ENCODE measurements at regions not wholly inside any gene's neighbourhood (a gene's known extent, or its start where the extent isn't known, plus 50 kb on each side); places are given as distances from the start of the nearest gene placed in this dataset.

- DNase-seq (ENCODE audit: low read depth in 2 of 2), result no peak
Observed at GRCh38 chr4:14695095-14695845, 307.0 kb upstream of the CPEB2 start.

GRCh38 chr4:14700083-14700482 lies 302.2 kb upstream of the CPEB2 start:
- DNase-seq (ENCODE audit: low read depth in 2 of 2), result no peak

GRCh38 chr4:14700544-14700943 lies 301.7 kb upstream of the CPEB2 start:
- no peak for DNase-seq (ENCODE audit: low read depth in 2 of 2)

DNA sequence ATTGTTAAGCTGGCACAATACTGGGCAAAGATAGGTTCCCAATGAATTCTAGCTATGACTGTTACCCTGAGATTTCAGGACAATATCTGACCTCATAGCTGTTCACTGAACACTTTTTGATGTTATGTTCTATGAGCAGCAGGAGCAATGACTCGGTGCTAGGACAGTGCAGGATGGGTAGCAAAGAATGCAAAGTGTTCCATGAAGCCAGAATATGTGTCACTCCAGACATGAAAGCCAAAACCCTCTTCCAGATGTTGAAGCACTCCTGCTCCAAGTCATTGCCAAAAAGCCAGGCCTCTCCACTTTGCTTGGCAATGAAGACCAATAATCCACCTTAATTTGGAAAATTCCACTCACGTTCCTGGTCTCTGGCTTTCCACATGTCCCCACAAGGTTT lies 300.9 kb upstream of the CPEB2 start:
- DNase-seq (ENCODE audit: low read depth in 2 of 2), result no peak

GRCh38 chr4:14701896-14702295 lies 300.4 kb upstream of the CPEB2 start:
- no peak for DNase-seq (ENCODE audit: low read depth in 2 of 2)

DNA sequence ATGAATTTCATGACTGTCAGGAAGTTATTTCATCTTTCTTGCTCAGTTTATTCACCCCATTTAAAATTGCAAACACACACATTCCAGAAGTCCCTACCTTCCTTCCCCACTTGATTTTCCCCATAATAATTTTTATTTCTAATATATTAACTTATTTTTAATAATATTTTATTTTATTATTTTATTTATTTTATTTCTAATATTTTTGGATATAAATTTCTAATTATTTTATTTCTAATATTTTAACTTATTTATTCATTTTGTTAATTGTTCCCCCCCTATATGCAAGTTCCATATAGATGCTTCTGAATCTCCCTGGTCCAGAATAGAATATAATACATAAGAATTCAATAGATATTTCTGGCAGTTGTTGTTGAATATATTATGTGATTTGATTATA lies 293.7 kb upstream of the CPEB2 start:
- no peak for DNase-seq (ENCODE audit: low read depth in 2 of 2)

DNA sequence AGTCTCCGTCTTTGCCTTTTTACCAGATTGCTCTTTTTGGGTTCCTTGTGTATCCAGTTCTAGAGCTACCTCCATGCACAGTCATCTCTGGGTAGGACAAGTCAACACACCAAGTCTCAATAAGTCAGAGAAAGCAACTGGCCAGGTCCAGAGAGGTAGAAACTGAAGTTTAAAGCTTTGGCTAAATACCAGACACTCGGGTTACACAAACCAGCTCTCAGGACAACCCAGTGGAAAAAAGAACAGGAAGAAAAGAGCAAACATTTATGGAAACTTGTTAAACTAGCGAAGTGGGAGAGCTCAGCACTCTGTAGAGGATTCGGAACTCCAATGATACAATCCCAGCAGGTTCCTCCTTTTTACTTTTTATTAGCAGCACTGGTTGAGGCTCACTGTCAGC lies 291.0 kb upstream of the CPEB2 start:
- DNase-seq (ENCODE audit: low read depth in 2 of 2), result no peak

DNA sequence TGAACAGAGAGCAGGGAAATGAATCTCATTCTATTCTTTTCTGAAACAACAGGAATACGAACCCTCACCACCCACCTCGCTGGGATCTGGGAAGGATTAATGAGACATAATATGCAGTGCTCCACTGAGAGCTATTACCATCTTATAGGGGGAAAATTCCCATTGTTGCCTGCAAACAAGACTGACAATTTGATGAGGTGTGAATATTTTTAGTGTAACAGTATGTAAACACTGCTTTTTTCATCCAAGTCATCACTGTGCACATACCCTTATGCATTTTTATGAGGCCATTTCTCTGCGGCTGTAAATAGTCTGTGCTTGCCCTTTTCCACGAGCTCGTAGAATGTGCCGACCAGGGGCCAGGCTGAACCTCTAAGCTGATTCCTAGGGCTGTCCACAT lies 285.6 kb upstream of the CPEB2 start:
- no peak for DNase-seq (ENCODE audit: low read depth in 2 of 2)

DNA sequence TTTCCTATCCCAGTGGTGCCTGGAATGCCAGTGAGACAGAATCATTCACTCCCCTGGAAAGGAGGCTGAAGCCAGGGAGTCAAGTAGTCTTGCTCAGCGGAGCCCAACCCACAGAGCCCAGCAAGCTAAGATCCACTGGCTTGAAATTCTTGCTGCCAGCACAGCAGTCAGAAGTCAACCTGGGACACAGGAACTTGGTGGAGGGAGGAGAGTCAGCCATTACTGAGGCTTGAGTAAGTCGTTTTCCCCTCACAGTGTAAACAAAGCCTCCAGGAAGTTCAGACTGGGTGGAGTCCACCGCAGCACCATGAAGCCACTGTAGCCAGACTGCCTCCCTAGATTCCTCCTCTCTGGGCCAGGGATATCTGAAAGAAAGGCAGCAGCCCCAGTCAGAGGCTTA lies 283.2 kb upstream of the CPEB2 start:
- no peak for DNase-seq (ENCODE audit: low read depth in 2 of 2)

DNA sequence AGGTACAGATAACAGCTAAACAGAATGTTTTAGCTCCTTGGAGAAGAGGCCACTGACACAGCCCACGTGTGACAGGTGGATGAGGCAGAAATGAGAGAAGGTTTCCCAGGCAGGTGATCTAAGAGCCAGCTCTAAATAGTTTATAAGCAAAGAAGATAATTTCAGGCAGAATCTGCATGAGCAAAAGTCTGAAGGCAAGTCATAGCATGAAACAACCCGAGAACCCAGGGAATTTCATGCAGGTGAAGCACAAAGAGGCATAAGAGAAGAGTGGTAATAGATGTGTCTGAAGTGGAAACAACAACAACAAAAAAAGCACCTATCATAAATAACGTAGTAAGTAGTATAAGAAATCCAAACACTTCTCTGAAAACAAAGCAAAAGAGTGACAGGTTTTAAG lies 275.8 kb upstream of the CPEB2 start:
- DNase-seq (ENCODE audit: low read depth in 2 of 2), result no peak

GRCh38 chr4:14726877-14727361 lies 275.4 kb upstream of the CPEB2 start:
- DNase-seq (ENCODE audit: low read depth in 2 of 2), result no peak

DNA sequence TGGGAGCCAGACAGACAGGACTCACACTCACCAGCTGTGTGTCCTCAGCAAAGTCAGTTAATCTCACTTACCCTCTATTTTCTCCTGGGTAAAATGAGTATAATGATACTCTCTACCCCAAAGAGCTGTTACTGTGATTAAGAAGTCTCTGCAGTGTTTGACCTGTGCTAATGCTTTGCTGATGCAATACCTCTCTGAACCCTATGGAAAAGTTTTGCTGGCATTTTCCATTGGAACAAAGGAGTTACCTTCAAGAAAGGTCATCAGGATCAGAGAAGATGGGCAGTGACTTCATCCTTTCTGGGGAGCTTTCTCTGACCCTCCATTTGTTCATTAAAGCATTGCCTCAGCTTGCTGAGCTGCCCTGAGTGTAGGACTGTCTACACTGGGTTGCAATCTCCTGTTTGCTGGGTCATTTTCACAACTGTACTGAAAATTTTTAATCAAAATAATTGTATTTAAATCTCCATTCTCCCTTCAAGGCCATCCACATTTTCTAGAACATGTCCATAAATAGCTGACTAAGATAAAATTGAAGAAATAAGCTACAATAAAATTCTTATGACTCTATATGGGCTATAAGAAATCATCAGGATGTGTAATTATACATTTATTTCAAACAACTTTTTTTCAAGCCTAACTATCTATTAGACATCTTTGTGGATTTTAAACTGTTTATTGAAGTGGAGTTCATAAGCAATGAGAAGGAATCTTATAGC lies 272.8 kb upstream of the CPEB2 start:
- DNase-seq (ENCODE audit: low read depth in 2 of 2), result no peak

GRCh38 chr4:14742054-14742453 lies 260.2 kb upstream of the CPEB2 start:
- DNase-seq (ENCODE audit: low read depth in 2 of 2), result no peak

DNA sequence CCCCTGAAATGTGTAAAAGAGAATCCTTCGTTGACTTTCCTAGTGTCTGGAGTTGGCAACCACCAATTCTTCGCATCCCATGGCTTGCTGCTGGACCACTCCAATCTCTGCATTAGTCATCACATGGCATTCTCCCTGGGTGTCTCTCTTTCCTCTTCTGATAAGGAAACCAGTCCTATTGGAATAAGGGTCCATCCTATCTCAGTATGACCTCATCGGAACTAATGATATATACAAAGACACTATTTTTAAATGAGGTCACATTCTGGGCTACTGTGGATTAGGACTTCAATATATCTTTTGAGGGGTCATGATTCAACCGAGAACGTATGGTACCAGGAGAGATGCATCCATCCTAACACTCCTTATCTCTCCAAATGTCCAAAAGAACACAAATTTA lies 259.1 kb upstream of the CPEB2 start:
- no peak for DNase-seq (ENCODE audit: low read depth in 2 of 2)

GRCh38 chr4:14743601-14744000 lies 258.7 kb upstream of the CPEB2 start:
- no peak for DNase-seq (ENCODE audit: low read depth in 2 of 2)

- DNase-seq (ENCODE audit: low read depth in 2 of 2), result no peak
Observed at GRCh38 chr4:14744346-14744745, 257.9 kb upstream of the CPEB2 start.

GRCh38 chr4:14749910-14750309 lies 252.4 kb upstream of the CPEB2 start:
- no peak for DNase-seq (ENCODE audit: low read depth in 2 of 2)

DNA sequence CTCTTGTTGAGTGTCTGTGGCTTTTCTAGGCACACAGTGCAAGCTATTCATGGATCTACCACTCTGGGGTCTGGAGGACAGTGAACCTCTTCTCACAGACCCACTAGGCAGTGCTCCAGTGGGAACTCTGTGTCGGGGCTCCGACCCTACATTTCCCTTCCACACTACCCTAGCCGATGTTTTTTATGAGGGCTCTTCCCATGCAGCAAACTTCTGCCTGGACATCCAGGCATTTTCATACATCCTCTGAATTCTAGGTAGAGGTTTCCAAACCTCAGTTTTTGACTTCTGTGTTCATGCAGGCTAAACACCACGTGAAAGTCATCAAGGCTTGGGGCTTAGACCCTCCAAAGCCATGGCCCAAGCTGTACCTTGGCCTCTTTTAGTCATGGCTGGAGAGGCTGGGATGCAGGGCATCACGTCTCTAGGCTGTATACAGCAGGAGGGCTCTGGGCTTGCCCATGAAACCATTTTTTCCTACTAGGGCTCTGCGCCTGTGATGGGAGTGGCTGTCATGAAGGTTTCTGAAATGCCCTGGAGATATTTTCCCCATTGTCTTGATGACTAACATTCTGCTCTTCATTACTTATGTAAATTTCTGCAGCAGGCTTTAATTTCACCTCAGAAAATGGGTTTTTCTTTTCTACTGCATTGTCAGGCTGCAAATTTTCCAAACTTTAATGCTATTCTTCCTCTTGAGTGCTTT lies 249.8 kb upstream of the CPEB2 start:
- no peak for DNase-seq (ENCODE audit: low read depth in 2 of 2)

GRCh38 chr4:14767142-14767541 lies 235.1 kb upstream of the CPEB2 start:
- DNase-seq (ENCODE audit: low read depth in 2 of 2), result no peak

GRCh38 chr4:14768449-14768848 lies 233.8 kb upstream of the CPEB2 start:
- DNase-seq (ENCODE audit: low read depth in 2 of 2), result no peak

DNA sequence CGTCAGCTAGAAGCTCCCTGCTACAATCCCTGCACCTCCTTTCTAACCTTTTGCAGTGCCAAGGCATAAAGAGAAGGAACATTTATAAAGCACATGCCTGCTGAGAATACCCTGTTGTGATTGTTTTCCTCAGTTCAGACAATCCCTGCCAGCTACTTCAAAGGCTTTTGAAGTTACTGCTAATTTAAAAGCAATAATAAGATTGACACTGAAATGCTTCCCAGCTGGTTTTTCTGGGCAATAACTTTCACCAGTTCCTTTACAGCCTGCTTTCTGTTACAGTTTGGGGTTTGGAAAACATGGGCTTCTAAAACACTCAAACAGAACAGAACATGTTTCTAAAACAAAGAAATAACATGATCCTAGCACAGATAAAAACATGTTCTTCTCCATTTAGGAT lies 232.3 kb upstream of the CPEB2 start:
- no peak for DNase-seq (ENCODE audit: low read depth in 2 of 2)

DNA sequence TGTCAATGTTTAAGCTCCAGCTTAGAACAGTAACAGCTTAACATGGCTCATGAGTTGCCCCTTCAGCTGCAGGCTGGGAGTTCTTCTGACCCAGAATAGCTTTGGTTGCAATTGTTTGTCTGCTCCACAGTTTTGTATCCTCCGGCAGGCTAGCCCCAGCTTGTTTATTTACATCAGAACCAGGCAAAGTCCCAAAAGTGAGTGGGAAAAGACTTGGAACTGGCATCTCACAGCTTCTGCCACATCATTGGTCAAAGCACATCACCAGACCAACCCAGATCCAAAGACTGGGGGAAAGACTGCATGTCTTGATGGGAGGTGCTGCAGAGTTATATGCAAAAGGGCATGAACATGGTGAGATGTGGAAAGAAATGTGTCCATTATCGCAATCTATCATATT lies 231.2 kb upstream of the CPEB2 start:
- DNase-seq (ENCODE audit: low read depth in 2 of 2), result no peak

All from stimulated activated CD8-positive, alpha-beta memory T cell treated with anti-CD3 and anti-CD28 coated beads, Interleukin-2, amount 100 ng/mL, for 1 hour (primary cell).